Activated CD4-positive, alpha-beta memory T cell treated with anti-CD3 and anti-CD28 coated beads, Interleukin-2, amount 10 ng/mL, durations not matched to agents 7 days and 5 days (primary cell): ENCODE measurements at regions not wholly inside any gene's neighbourhood (a gene's known extent, or its start where the extent isn't known, plus 50 kb on each side); places are given as distances from the start of the nearest gene placed in this dataset.
"Not testable (repeated sequence)": the region's sequence is repeated elsewhere in the genome, so short reads cannot be mapped to it uniquely, and the experiment has no call there.

Experiments
- CTCF ChIA-PET: fragments of 350-600 bp; sonication (Branson Sonifier 250); formaldehyde crosslinking; loops from one replicate; lab custom pipeline; 2021; ENCODE audit warnings: antibody characterized with exemption, inconsistent platforms; lab: Charles Lee
- POLR2A ChIA-PET: fragments of 350-600 bp; sonication (Branson Sonifier 250); formaldehyde crosslinking; loops from one replicate; lab custom pipeline; 2021; ENCODE audit warnings: antibody characterized with exemption; lab: Charles Lee
- DNase-seq: peaks from one replicate; pipeline ENCODE4 v3.0.0-alpha.2; 2020
- H3K27ac Mint-ChIP-seq: one replicate; pipeline ENCODE4 v1.8.0; 2021; ENCODE audit warnings: mild to moderate bottlenecking, mixed read lengths
- H3K27me3 Mint-ChIP-seq: one replicate; pipeline ENCODE4 v1.8.0; 2021; ENCODE audit warnings: mixed read lengths
- H3K36me3 Mint-ChIP-seq: one replicate; pipeline ENCODE4 v1.8.0; 2021; ENCODE audit warnings: low read depth, mixed read lengths
- H3K4me1 Mint-ChIP-seq: one replicate; pipeline ENCODE4 v1.8.0; 2021; ENCODE audit warnings: mixed read lengths
- H3K4me3 Mint-ChIP-seq: one replicate; pipeline ENCODE4 v1.8.0; 2021; ENCODE audit warnings: mild to moderate bottlenecking, mixed read lengths
- H3K9me3 Mint-ChIP-seq: one replicate; pipeline ENCODE4 v1.8.0; 2021; ENCODE audit warnings: mixed read lengths

GRCh38 chr3:76300746-76301145 lies 515.4 kb upstream of the ZNF717 start:
- Mint-ChIP-seq H3K9me3 (peaks cover 13% of the 10 kb centered on the region), H3K27ac (no peak overlapping the region), H3K27me3 (no peaks in the 10 kb centered on the region), H3K4me3 (no peak overlapping the region), H3K4me1 (no peaks in the 10 kb centered on the region), H3K36me3 (no peaks in the 10 kb centered on the region)
- ChIA-PET CTCF (no interaction called here), POLR2A (no interaction called here)
- DNase-seq: no peak

DNA sequence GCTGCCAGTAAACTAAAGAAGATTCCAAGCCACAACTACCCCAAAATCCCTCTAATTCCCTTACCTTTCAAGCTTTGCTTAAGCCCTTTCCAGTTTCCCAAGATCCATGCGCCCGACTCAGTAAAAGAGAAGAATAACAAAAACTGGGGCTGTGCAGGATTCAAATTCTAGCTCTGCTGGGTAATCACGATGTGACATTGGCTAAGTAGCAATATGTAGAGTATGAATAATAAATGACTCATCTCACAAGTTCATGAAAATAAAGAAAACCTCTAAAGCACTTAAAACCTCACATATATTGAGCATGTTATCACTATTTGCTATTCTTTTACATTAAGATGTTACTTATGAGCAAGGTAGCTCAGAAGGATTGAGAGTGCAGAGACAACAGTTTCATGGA lies 522.2 kb upstream of the ZNF717 start:
- CTCF ChIA-PET: no interaction called here
- no peak overlapping the region for H3K4me3 Mint-ChIP-seq
- H3K36me3 Mint-ChIP-seq: no peaks in the 10 kb centered on the region
- DNase-seq: no peak
- H3K9me3 Mint-ChIP-seq: peaks cover 11% of the 10 kb centered on the region
- no peaks in the 10 kb centered on the region for H3K4me1 Mint-ChIP-seq
- POLR2A ChIA-PET: no interaction called here
- H3K27me3 Mint-ChIP-seq: no peaks in the 10 kb centered on the region
- no peak overlapping the region for H3K27ac Mint-ChIP-seq

GRCh38 chr3:76308541-76308940 lies 523.2 kb upstream of the ZNF717 start:
- peaks cover 11% of the 10 kb centered on the region for H3K9me3 Mint-ChIP-seq
- H3K4me1 Mint-ChIP-seq: no peaks in the 10 kb centered on the region
- no peak overlapping the region for H3K27ac Mint-ChIP-seq
- no peaks in the 10 kb centered on the region for H3K27me3 Mint-ChIP-seq
- CTCF ChIA-PET: no interaction called here
- DNase-seq: no peak
- no peak overlapping the region for H3K4me3 Mint-ChIP-seq
- POLR2A ChIA-PET: no interaction called here
- H3K36me3 Mint-ChIP-seq: no peaks in the 10 kb centered on the region

- no peak overlapping the region for H3K4me3 Mint-ChIP-seq
- no peaks in the 10 kb centered on the region for H3K4me1 Mint-ChIP-seq
- ChIA-PET POLR2A (no interaction called here), CTCF (no interaction called here)
- peaks cover 11% of the 10 kb centered on the region for H3K9me3 Mint-ChIP-seq
- H3K36me3 Mint-ChIP-seq: no peaks in the 10 kb centered on the region
- H3K27me3 Mint-ChIP-seq: no peaks in the 10 kb centered on the region
- no peak for DNase-seq
- H3K27ac Mint-ChIP-seq: no peak overlapping the region
These were observed 524.7 kb upstream of the ZNF717 start for GRCh38 chr3:76310089-76310488.

GRCh38 chr3:76310667-76311066 lies 525.3 kb upstream of the ZNF717 start:
- no peak overlapping the region for H3K27ac Mint-ChIP-seq
- ChIA-PET CTCF (no interaction called here), POLR2A (no interaction called here)

DNA sequence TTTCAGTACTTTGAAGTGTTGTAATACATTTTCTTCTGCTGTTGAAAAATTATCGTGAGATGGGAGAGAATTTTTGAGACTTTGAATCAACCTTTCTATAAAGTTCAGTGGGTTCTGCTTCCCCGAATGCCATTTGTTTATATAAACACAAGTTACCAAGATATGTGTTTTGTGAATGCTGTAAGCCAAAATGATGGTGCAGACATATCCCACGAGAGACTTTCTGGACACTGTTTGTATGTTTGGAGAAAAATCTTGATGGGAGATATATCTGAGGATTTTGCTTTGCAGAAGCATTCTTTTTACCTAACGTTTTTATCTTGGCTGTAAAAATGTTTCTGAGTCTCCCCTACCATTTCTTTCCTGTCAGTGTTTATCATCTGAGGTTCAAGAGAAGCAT lies 526.6 kb upstream of the ZNF717 start:
- no peak for DNase-seq
- H3K27me3 Mint-ChIP-seq: no peaks in the 10 kb centered on the region
- no peak overlapping the region for H3K27ac Mint-ChIP-seq
- ChIA-PET CTCF (no interaction called here), POLR2A (no interaction called here)
- H3K36me3 Mint-ChIP-seq: no peaks in the 10 kb centered on the region
- peaks cover 13% of the 10 kb centered on the region for H3K9me3 Mint-ChIP-seq
- no peak overlapping the region for H3K4me3 Mint-ChIP-seq
- no peaks in the 10 kb centered on the region for H3K4me1 Mint-ChIP-seq

More at GRCh38 chr3:76310667-76311066, 525.3 kb upstream of the ZNF717 start:
- Mint-ChIP-seq H3K36me3 (no peaks in the 10 kb centered on the region), H3K9me3 (peaks cover 11% of the 10 kb centered on the region), H3K4me3 (no peak overlapping the region), H3K4me1 (no peaks in the 10 kb centered on the region), H3K27me3 (no peaks in the 10 kb centered on the region)
- no peak for DNase-seq

DNA sequence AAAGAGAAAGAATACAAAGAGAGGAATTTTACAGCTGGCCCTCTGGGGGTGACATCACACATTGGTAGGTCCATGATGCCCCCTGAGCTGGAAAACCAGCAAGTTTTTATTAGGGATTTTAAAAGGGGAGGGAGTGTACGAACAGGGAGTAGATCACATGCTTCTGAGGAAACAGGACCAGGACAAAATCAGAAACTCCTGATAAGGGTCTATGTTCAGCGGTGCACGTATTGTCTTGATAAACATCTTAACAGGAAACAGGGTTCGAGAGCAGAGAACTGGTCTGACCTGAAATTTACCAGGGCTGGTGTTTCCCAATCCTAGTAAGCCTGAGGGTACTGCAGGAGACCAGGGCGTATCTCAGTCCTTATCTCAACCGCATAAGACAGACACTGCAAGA lies 530.6 kb upstream of the ZNF717 start:
- CTCF ChIA-PET, H3K4me1 Mint-ChIP-seq, H3K4me3 Mint-ChIP-seq, H3K9me3 Mint-ChIP-seq, DNase-seq, H3K27me3 Mint-ChIP-seq, H3K27ac Mint-ChIP-seq, H3K36me3 Mint-ChIP-seq, POLR2A ChIA-PET: not testable (repeated sequence)

DNA sequence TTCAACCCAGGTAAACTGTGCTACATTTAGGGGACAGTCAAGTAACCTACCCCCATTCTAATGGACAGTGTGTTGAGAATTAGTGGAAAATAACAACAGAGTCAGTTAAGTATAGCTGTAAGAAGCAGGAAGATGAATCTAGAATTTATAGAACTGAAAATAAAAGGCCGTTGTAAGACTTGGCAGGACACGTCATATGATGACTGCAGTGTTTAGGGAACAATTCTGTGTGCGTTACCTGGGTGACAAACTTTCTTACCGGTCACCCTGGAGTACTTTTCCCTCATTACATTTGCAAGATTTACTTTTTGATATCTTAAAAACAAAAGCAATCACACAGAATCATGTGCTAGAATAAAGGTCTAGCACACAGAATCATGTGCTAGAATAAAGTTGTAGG lies 536.3 kb upstream of the ZNF717 start:
- DNase-seq: no peak
- Mint-ChIP-seq H3K4me3 (no peak overlapping the region), H3K9me3 (no peaks in the 10 kb centered on the region), H3K27me3 (no peaks in the 10 kb centered on the region), H3K4me1 (no peaks in the 10 kb centered on the region), H3K27ac (no peak overlapping the region), H3K36me3 (no peaks in the 10 kb centered on the region)
- ChIA-PET POLR2A (no interaction called here), CTCF (no interaction called here)

DNA sequence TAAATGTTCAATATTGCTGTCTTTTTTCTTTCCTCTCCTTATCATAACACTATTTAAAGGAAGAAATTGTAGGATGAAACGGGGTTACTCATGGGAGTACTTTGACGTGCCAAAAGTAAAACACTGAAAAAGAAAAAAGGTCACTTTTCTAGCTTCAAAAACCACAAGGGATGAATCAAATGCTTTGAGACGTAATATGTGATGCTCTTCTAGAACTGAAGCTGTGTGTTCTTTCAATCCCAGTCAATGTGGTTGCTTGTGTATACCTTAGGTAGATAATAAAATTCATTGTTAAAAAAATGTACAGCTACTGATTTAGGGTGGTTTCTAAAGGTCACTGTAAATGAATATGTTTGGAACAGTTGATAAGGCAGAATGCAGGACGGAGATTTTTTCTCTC lies 538.8 kb upstream of the ZNF717 start:
- Mint-ChIP-seq H3K36me3 (no peaks in the 10 kb centered on the region), H3K27me3 (no peaks in the 10 kb centered on the region), H3K27ac (no peak overlapping the region), H3K9me3 (peaks cover 7% of the 10 kb centered on the region), H3K4me1 (no peaks in the 10 kb centered on the region), H3K4me3 (no peak overlapping the region)
- no peak for DNase-seq
- ChIA-PET POLR2A (no interaction called here), CTCF (interaction anchor here (0.6 kb wide), 1 partner anchor 16 kb away, joined by 3 read pairs; no protein-coding TSS in a partner anchor)

DNA sequence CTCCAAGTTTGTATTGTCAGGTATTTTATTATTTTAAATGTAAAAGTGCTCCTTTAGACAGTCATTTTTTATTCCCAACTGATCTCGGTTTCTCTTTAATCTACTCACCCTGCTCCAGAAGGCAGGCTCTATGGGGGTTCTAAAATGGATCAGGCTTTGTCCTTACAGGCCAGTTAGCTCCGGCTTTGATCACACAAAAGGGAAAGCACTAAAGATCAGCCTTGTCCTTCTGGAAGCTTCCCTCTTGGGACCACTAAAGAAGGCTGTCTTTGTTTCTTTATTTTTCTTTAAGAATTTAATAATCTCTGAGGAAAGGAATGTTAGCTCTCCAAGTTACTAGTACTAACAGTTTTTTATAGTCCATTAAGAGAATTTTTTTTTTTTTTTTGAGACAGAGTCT lies 560.5 kb upstream of the ZNF717 start:
- ChIA-PET CTCF (no interaction called here), POLR2A (no interaction called here)
- Mint-ChIP-seq H3K27ac (no peak overlapping the region), H3K27me3 (no peaks in the 10 kb centered on the region), H3K4me3 (no peak overlapping the region), H3K4me1 (no peaks in the 10 kb centered on the region), H3K36me3 (no peaks in the 10 kb centered on the region), H3K9me3 (peaks cover 13% of the 10 kb centered on the region)
- DNase-seq: no peak

GRCh38 chr3:76346690-76347089 lies 561.3 kb upstream of the ZNF717 start:
- H3K36me3 Mint-ChIP-seq: no peaks in the 10 kb centered on the region
- H3K4me1 Mint-ChIP-seq: no peaks in the 10 kb centered on the region
- POLR2A ChIA-PET: no interaction called here
- H3K27me3 Mint-ChIP-seq: no peaks in the 10 kb centered on the region
- peaks cover 13% of the 10 kb centered on the region for H3K9me3 Mint-ChIP-seq
- no peak for DNase-seq
- CTCF ChIA-PET: no interaction called here
- no peak overlapping the region for H3K27ac Mint-ChIP-seq
- H3K4me3 Mint-ChIP-seq: no peak overlapping the region

DNA sequence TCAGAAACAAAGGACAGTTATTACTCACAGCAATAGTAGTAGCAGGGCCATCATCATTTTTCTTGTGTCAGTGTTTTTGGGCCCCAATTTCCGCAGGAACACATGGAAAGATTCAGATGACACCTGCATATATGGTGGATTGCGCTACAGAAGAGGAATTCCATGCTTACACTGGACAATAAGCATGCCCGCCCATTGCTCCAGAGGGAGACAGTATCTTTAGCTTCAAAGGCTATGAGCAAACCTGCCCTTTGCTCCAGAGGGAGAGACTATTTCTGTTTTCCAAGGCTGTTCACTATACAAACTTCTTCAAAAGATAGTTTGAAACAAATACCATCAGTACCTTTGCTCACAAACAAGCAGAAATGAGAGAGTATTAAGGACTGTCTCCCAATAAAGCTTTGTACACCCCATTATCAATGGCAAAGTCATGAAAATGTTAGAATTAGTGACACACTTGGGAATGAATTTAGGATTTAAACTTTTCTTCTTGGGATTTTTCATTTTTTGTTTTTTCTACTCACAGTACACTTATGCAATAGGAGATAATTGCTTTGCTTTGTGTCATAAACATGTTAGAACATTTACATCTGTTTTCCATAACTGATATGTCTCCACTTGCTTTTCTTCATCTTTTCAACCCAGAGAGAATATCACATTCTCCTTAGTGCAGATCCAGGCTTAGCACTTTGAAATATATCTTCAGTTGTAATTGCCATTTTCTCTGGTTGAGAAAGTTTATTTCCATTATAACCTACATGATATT lies 564.5 kb upstream of the ZNF717 start:
- POLR2A ChIA-PET: no interaction called here
- Mint-ChIP-seq H3K4me3 (no peak overlapping the region), H3K4me1 (no peaks in the 10 kb centered on the region), H3K36me3 (no peaks in the 10 kb centered on the region), H3K27me3 (no peaks in the 10 kb centered on the region), H3K9me3 (peaks cover 10% of the 10 kb centered on the region), H3K27ac (no peak overlapping the region)
- DNase-seq: no peak
- CTCF ChIA-PET: no interaction called here

DNA sequence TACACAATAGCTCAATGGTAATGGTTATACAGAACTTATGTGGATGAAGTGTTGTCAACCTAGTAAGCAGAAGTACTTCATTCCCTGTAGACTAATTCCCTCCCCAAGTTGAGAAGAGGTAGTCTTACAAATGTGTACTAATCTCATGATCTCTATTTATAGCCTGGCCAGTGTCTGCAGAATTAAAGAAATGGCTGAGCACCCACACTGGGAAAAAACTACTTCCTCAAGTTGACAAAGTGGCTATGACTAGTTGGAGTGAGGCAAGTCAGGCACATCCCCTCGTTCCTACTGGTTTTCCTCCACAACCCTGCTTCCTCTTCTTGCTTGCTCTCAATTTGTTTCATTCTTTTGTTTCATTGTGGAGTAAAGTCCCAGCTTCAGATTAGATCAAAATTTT lies 566.7 kb upstream of the ZNF717 start:
- no peaks in the 10 kb centered on the region for H3K36me3 Mint-ChIP-seq
- no peak overlapping the region for H3K4me3 Mint-ChIP-seq
- no peak for DNase-seq
- H3K9me3 Mint-ChIP-seq: peaks cover 9% of the 10 kb centered on the region
- ChIA-PET POLR2A (no interaction called here), CTCF (no interaction called here)
- H3K27me3 Mint-ChIP-seq: no peaks in the 10 kb centered on the region
- no peak overlapping the region for H3K27ac Mint-ChIP-seq
- H3K4me1 Mint-ChIP-seq: no peaks in the 10 kb centered on the region

DNA sequence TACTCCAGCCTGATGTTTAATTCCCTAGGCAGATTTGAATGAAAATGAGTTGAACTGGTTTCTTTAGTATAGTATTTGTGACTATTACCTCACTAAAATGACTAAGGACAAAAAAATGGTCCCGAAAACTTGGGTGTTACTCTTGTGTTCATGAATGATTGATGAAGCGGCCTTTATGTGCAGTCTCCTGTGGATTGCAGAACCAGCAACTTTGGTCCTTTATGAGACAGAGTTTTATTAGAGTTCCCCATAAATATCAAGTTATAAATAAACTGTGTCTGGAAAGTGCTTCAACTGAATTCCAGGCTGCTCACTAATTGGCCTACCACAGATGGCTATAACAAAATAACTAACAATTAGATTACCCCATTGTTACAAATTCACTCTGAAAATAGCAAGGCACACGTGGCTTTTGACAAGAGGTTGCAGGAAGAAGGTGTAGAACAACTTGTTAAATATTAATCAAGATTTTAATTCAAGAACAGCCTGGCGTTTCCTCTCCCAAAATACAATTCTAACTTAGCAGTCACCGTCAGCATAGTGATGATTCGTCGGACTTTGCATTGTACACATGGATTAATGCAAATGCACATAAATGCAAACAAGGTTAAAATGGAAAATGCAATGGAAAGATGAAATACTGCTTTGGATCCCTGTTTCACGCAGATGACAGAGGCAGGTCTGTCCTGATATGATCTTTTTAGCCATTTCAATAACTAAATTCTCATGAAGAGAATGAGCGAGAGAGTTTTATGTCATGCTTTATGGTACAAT lies 567.3 kb upstream of the ZNF717 start:
- peaks cover 11% of the 10 kb centered on the region for H3K9me3 Mint-ChIP-seq
- no peak overlapping the region for H3K27ac Mint-ChIP-seq

More for the DNA sequence above, 567.3 kb upstream of the ZNF717 start:
- Mint-ChIP-seq H3K36me3 (no peaks in the 10 kb centered on the region), H3K4me1 (no peaks in the 10 kb centered on the region), H3K27me3 (no peaks in the 10 kb centered on the region), H3K4me3 (no peak overlapping the region)
- DNase-seq: no peak
- ChIA-PET CTCF (no interaction called here), POLR2A (no interaction called here)
